GM18520 (cell line): ENCODE measurements at regions not wholly inside any gene's neighbourhood (a gene's known extent, or its start where the extent isn't known, plus 50 kb on each side); places are given as distances from the start of the nearest gene placed in this dataset.
"Not testable (repeated sequence)": the region's sequence is repeated elsewhere in the genome, so short reads cannot be mapped to it uniquely, and the experiment has no call there.

Experiments used
- ATAC-seq: cut with Tn5 transposase; IDR thresholded peaks from one replicate; pipeline ENCODE4 v1.9.1; 2021; ENCODE audit not compliant: unreplicated experiment

GRCh38 chr13:80830431-80830830 lies 489.5 kb upstream of the SPRY2 start:
- ATAC-seq, result no peak

- ATAC-seq, result no peak
These were observed 487.8 kb upstream of the SPRY2 start for GRCh38 chr13:80828759-80829158.

DNA sequence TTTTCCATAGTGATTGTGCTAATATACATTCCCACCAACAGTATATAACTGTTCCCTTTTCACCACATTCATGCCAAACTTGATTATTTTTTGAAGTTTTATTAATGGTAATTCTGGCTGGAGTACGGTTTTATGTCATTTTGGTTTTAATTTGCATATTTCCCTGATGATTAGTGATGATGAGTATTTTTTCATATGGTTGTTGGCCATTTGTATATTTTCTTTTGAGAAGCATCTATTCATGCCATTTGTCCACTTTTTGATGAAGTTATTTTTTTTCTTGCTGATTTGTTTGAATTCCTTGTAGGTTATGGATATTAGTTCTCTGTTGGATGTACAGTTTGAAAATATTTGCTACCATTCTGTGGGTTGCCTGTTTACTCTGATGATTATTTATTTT lies 484.4 kb upstream of the SPRY2 start:
- ATAC-seq, result no peak

DNA sequence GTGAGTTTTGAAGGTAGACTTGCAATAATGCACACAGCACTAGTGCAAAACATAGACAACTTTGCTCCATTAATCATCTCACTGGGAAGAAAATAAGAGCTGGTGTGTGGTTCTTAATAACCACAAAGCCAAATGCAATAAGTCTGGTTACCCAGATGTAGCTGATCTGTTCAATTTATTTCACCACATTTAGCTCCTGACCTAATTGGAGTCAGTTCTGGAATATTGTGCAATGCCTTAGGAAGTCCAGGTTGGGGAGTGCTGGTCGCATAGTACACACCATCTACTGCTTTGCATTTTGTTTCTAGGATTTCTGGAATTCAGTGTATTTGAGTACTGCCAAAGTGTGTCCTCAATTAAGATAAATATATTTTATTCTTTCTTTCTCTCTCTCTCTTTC lies 483.3 kb upstream of the SPRY2 start:
- ATAC-seq, result no peak

DNA sequence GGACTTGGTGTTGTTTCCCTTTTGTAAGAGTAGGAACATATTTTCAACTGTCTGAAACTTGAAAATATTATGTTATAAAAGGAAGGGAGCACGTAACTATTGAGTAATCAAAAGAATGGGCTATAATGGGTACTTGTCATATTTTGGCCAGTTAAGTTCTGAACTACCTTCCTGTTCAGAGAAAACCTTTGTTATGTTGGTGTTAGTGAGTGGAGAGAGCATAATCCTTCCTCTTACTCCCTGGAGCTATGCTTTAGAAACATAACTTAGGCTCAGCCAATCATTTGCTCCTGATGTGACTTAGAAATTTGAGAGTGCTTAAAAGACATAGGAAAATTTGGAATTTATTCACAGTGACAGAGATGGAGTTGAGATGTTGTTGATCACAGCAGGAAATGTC lies 482.5 kb upstream of the SPRY2 start:
- no peak for ATAC-seq

DNA sequence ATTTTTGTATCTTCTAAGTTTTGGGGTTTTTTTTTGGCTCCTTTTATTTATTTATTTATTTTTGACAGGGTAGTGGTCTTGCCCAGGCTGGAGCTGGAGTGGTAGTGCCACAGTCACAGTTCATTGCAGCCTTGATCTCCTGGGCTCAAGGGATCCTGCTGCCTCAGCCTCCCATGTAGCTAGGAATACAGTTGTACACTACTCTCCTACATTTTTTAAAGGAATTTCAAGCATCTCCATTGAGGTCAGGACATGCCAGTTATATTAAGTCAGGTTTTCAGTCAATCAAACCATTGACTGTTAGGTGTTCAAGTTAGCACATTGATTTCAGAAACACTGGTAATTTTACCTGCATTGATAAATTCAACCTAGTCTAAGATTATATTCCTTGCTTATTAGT lies 480.5 kb upstream of the SPRY2 start:
- no peak for ATAC-seq

- ATAC-seq, result no peak
These were observed 477.1 kb upstream of the SPRY2 start for GRCh38 chr13:80817979-80818378.

GRCh38 chr13:80814541-80814940 lies 473.6 kb upstream of the SPRY2 start:
- no peak for ATAC-seq

GRCh38 chr13:80810294-80810693 lies 469.4 kb upstream of the SPRY2 start:
- not testable (repeated sequence) for ATAC-seq

DNA sequence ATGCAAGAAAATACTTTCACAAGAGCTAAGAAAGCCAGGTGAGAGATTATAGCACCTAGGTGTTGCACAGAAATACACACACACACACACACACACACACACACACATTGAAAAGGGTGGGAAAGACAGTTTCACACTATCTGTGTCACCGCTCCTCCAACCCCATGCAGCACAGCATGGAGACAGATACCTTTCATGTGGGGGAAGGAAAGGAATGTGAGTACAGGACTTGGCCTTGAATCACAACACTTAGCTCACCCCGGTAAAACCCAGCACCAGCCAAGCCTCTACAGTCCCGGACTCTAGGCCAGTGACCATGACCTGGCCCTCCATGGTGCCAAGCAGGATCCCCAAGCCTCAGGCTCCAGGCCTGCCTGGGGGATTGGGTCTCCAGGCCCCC lies 462.0 kb upstream of the SPRY2 start:
- ATAC-seq, result no peak

DNA sequence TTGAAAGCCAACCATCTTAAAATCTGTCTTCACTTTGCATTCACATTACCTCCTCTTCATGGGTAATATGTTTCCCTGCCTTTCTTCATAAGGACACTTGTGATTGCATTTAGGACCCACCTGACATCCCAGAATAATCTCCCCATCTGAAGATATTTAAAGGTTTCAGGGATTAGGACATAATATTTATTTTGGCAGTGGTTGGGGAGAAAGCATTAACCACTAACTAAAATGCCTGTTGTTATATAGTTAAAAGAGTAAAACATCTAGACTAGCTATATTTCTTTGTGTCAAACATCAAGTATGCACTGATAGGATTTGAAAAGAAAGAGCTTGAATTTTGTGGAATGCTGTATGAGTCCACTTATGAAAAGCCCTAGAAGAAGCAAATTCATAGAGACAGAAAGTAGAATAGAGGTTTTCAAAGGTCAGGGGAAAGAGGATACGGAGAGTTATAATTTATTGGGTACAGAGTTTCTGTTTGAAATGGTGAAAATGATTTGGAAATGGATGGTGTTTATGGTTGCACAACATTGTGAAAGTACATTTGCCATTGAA lies 457.7 kb upstream of the SPRY2 start:
- ATAC-seq, result no peak

GRCh38 chr13:80787604-80788003 lies 446.7 kb upstream of the SPRY2 start:
- no peak for ATAC-seq

GRCh38 chr13:80783926-80784565 lies 443.1 kb upstream of the SPRY2 start:
- no peak for ATAC-seq

GRCh38 chr13:80782441-80782840 lies 441.5 kb upstream of the SPRY2 start:
- no peak for ATAC-seq

DNA sequence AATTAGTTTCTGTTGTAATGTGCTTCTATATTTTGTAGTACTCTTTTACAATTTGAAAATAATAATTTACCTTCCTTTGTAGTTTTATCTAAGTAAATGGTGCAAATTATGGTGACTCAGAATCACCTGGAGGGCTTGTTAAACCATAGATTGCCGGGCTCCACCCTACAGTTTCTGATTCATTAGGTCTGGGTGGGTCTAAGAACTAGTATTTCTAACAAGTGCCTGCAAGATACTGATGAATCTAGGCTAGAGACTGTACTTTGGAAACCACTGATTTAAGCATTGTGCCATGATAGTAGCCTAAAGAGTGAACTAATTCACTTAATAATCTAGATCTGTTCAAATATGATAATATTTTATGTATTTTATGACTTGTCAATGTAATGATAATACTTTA lies 437.4 kb upstream of the SPRY2 start:
- ATAC-seq, result no peak

DNA sequence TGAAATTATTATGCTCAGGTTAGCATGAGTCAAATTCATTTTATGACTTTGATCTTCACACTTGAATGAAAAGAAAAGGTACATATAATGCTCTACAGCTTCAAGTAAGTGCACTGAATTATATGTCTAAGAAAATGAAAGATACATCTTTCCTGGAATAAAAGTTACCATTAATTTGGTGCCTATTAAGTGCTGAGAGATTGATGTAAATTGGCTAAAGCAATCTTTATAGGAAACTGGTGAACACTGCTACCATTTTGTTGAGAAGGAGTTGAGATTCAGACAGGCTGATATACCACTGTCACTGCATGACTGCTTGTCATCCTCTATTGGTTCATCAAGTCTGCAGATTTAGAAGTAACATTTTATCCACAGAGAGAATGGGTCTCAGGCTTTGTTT lies 416.8 kb upstream of the SPRY2 start:
- ATAC-seq, result no peak

DNA sequence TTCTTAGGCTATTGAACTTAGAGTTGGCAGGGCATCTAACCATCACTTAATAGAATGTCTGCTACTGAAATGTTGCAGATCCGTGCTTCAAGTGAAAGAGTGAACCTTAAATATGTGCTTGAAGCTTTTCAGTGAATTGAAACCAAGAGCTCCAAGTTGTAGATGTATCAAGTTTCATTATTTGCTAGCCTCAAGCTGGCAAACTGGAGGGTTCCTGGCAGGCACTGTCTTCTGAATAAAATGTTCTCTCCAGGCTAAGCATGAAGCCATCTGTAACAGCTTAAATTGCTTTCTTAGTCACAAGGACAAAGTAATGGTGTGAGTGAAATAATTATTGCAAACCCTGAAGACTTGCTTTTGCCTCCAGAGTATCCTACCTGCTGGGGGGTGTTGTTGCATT lies 415.0 kb upstream of the SPRY2 start:
- no peak for ATAC-seq

DNA sequence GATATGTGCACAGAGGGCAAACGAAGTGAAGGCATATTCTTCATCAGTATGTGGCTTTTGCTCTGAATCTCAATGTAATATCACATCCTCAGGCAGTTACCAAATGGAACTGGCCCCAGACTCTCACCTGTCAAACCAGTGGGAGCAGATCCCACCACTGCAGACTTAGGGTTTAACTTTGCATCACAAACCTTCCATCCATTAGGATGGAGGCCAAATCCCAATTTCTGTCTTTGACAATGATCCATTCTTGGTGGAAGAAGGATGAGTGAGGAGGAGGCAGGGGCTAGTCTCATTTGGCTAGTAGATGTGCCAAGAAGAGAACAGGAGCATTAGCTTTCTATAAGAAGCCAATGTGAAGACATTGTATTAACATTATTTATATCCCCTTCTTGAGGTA lies 413.5 kb upstream of the SPRY2 start:
- no peak for ATAC-seq

- ATAC-seq, result no peak
These were observed 412.9 kb upstream of the SPRY2 start for GRCh38 chr13:80753866-80754265.

DNA sequence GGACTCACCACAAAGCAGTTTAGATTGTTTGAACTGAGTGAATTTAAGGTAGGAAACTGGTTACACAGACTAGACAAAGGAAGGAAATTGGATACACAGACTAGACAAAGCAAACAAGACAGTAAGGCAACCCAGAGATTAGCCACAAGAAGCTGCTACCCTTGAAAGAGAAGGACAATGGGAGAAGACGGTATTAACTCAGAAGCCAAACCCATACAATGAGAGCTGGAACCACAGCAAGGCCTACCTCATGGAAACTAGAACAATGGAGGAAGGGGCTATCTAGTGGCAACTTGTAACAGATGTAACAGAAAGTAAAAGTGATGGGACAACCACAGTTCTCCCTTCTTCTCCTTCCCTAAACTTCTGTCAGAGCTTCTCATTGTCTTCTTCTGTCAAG lies 410.9 kb upstream of the SPRY2 start:
- no peak for ATAC-seq

- no peak for ATAC-seq
These were observed 403.4 kb upstream of the SPRY2 start for GRCh38 chr13:80744147-80744914.

DNA sequence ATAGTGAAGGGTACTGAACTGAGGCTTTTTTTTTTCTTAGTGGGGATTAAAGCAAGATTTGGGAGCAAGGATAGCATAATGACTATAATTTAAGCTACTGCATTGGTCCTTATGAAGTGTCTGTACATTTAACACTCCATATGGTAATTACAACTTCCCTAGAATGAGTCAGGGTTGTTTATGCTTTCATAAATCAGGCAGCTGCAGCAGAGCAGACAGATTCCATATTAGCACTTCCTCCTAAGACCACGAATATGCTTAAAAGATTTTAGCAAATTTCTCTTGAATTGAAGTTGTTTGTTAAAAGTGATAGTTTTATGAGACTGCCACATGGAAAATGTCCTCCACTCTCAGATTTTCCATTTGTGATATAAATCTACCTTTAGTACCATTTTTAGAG lies 401.1 kb upstream of the SPRY2 start:
- no peak for ATAC-seq

DNA sequence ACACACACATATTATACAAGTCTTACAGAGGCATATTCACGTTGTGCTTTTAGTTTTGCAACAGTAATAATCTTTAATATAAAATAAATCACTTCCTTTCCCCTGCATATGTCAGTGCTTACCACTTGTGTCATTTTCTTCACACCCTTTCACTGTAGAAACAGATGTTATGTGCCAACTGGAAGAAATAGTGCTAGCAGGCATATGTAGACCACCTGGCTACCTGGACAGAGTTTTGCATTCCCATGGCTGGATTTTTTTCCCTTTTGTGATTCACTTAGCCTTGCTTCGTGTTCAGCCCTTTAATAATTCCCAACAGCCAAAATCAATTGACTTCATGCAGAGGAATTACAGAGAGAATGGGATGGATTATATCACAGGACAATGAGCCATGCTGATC lies 399.1 kb upstream of the SPRY2 start:
- no peak for ATAC-seq
